Stimulated activated CD4-positive, alpha-beta T cell treated with anti-CD3 and anti-CD28 coated beads, Interleukin-2, amount 100 ng/mL, for 48 hours (primary cell): ENCODE measurements at regions not wholly inside any gene's neighbourhood (a gene's known extent, or its start where the extent isn't known, plus 50 kb on each side); places are given as distances from the start of the nearest gene placed in this dataset.

Source experiments
- DNase-seq, 2 donors: peaks; one replicate each; pipeline ENCODE4 v3.0.0-alpha.2; 2020

GRCh38 chr10:57776688-57777432 lies 490.8 kb downstream of the IPMK start:
- no peak for DNase-seq

- no peak for DNase-seq
Observed at GRCh38 chr10:57775250-57775649, 492.4 kb downstream of the IPMK start.

GRCh38 chr10:57769298-57769697 lies 498.4 kb downstream of the IPMK start:
- DNase-seq, result no peak

- DNase-seq, result no peak
Observed at GRCh38 chr10:57759777-57760176, 507.9 kb downstream of the IPMK start.

GRCh38 chr10:57754803-57755202 lies 512.9 kb downstream of the IPMK start:
- no peak for DNase-seq

- DNase-seq, result no peak
Observed at GRCh38 chr10:57743711-57744110, 524.0 kb downstream of the IPMK start.

GRCh38 chr10:57741751-57742150 lies 525.9 kb downstream of the IPMK start:
- no peak for DNase-seq

GRCh38 chr10:57723305-57723704 lies 544.4 kb downstream of the IPMK start:
- no peak for DNase-seq

GRCh38 chr10:57716884-57717283 lies 550.8 kb downstream of the IPMK start:
- DNase-seq, result no peak

- DNase-seq, result no peak
Observed at GRCh38 chr10:57715233-57715632, 552.5 kb downstream of the IPMK start.

GRCh38 chr10:57707300-57707658 lies 560.4 kb downstream of the IPMK start:
- no peak for DNase-seq

- DNase-seq, result no peak
Observed at GRCh38 chr10:57706576-57707299, 561.0 kb downstream of the IPMK start.

GRCh38 chr10:57706016-57706415 lies 561.7 kb downstream of the IPMK start:
- no peak for DNase-seq

- no peak for DNase-seq
Observed at GRCh38 chr10:57699944-57700343, 567.8 kb downstream of the IPMK start.

- no peak for DNase-seq
Observed at GRCh38 chr10:57696641-57697040, 571.1 kb downstream of the IPMK start.

GRCh38 chr10:57694956-57695608 lies 572.6 kb downstream of the IPMK start:
- no peak for DNase-seq

- DNase-seq, result no peak
Observed at GRCh38 chr10:57692255-57692980, 575.3 kb downstream of the IPMK start.

- no peak for DNase-seq
Observed at GRCh38 chr10:57689596-57690297, 577.9 kb downstream of the IPMK start.

- no peak for DNase-seq
Observed at GRCh38 chr10:57679916-57680315, 587.8 kb downstream of the IPMK start.

GRCh38 chr10:57675125-57675524 lies 592.6 kb downstream of the IPMK start:
- no peak for DNase-seq

- DNase-seq, result no peak
Observed at GRCh38 chr10:57673446-57673960, 594.2 kb downstream of the IPMK start.

- DNase-seq, result no peak
Observed at GRCh38 chr10:57664815-57665214, 602.9 kb downstream of the IPMK start.
